Right lobe of liver (tissue), 4 donors: ENCODE measurements at regions not wholly inside any gene's neighbourhood (a gene's known extent, or its start where the extent isn't known, plus 50 kb on each side); places are given as distances from the start of the nearest gene placed in this dataset.

ENCODE experiments used
- POLR2A ChIP-seq: fragments of 450-650 bp; IDR thresholded peaks from one replicate; pipeline ENCODE4 v1.6.1; 2017; ENCODE audit warnings: antibody characterized with exemption, mild to moderate bottlenecking
- TF ChIP-seq, protein P1 (sequence below), 4 donors: fragments of 200-600 bp in 3 of 4; fragments of 450-650 bp in 1 of 4; IDR thresholded peaks; one replicate each; pipeline versions ENCODE4 v1.5.1 to v1.8.0; 2016 to 2022; ENCODE audit warnings: antibody characterized with exemption in 4 of 4, mild to moderate bottlenecking in 2 of 4
- donor health status: DM: no; HTN: no; CAD: no.
- donor health status: DM: no; HTN: no; CAD: no.
- donor health status: DM: no; HTN: yes; CAD: no.

- TF ChIP-seq POLR2A: no peak
- TF ChIP-seq, protein P1, sequence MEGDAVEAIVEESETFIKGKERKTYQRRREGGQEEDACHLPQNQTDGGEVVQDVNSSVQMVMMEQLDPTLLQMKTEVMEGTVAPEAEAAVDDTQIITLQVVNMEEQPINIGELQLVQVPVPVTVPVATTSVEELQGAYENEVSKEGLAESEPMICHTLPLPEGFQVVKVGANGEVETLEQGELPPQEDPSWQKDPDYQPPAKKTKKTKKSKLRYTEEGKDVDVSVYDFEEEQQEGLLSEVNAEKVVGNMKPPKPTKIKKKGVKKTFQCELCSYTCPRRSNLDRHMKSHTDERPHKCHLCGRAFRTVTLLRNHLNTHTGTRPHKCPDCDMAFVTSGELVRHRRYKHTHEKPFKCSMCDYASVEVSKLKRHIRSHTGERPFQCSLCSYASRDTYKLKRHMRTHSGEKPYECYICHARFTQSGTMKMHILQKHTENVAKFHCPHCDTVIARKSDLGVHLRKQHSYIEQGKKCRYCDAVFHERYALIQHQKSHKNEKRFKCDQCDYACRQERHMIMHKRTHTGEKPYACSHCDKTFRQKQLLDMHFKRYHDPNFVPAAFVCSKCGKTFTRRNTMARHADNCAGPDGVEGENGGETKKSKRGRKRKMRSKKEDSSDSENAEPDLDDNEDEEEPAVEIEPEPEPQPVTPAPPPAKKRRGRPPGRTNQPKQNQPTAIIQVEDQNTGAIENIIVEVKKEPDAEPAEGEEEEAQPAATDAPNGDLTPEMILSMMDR (IDR thresholded peaks at IDR 0.05): no peak
Observed at GRCh38 chr6:159430323-159430722, 261.1 kb downstream of the FNDC1 start.
